ENCODE measurements at regions not wholly inside any gene's neighbourhood (a gene's known extent, or its start where the extent isn't known, plus 50 kb on each side); places are given as distances from the start of the nearest gene placed in this dataset.

GRCh38 chr21:35428489-35428888, 379.4 kb upstream of the RUNX1 start:
- no peak overlapping the region for H3K27ac ChIP-seq (ENCODE audit: insufficient read depth, low read depth, low read length)
- FAIRE-seq (no peak), DNase-seq (ENCODE audit: low read depth, low spot score) (no peak)
- H2AFZ ChIP-seq (ENCODE audit: low read depth, low read length): no peak overlapping the region
- no peaks in the 10 kb centered on the region for H3K79me2 ChIP-seq (ENCODE audit: control insufficient read depth, insufficient read depth, low read length)
- ChIA-PET CTCF (interaction anchor here (2.5 kb wide), 1 partner anchor 8 kb away, joined by 15 read pairs; no protein-coding TSS in a partner anchor), POLR2A (no interaction called here)
- H3K9ac ChIP-seq (replicated peaks; ENCODE audit: extremely low read depth, insufficient read depth, low read length): no peak overlapping the region
- no peaks in the 10 kb centered on the region for H3K9me1 ChIP-seq (replicated peaks; ENCODE audit: control insufficient read depth, extremely low read depth, insufficient read depth, low read length)
- peaks cover 11 to 33% of the 10 kb centered on the region in 2 experiments for H3K27me3 ChIP-seq (ENCODE audit: control insufficient read depth in 2 of 2, insufficient read depth in 2 of 2, low read length in 2 of 2)
- TF ChIP-seq POLR2AphosphoS5 (IDR thresholded peaks at IDR 0.05; ENCODE audit: insufficient read depth, low read depth, low read length): no peak
- no peak for TF ChIP-seq FOS (IDR thresholded peaks at IDR 0.05; ENCODE audit: borderline replicate concordance, insufficient read depth, low read length)
- BruUV-seq (replicated peaks): no TSS peak
- H4K20me1 ChIP-seq (replicated peaks; ENCODE audit: control insufficient read depth, extremely low read depth, insufficient read depth, low read length): no peaks in the 10 kb centered on the region
- dilution Hi-C loops (cut with MboI; ENCODE audit: extremely low pct_ligation_motif_present, low sequenced_read_pairs) (no loop called here), intact Hi-C loops (cut with micrococcal nuclease) (no loop called here)
- no peaks in the 10 kb centered on the region for H3K9me3 ChIP-seq (replicated peaks; ENCODE audit: control insufficient read depth, insufficient read depth, low read length)
- H3K4me3 ChIP-seq (replicated peaks in 1 of 3; ENCODE audit: insufficient read depth in 1 of 3, low read depth in 1 of 3, low read length in 3 of 3): no peak overlapping the region
- H3K36me3 ChIP-seq (ENCODE audit: control insufficient read depth in 2 of 2, extremely low read depth in 1 of 2, insufficient read depth in 2 of 2, low read length in 2 of 2): no peaks in the 10 kb centered on the region
- H3K4me1 ChIP-seq (ENCODE audit: control insufficient read depth, extremely low read depth, insufficient read depth, low read length): no peaks in the 10 kb centered on the region
- no peak overlapping the region for H3K4me2 ChIP-seq (ENCODE audit: insufficient read depth, low read length)

- dilution Hi-C loops (cut with MboI; ENCODE audit: extremely low pct_ligation_motif_present, low sequenced_read_pairs) (no loop called here), intact Hi-C loops (cut with micrococcal nuclease) (no loop called here)
- H2AFZ ChIP-seq (ENCODE audit: low read depth, low read length): no peak overlapping the region
- FAIRE-seq: no peak
- BruUV-seq (replicated peaks): no TSS peak
- no peak overlapping the region for H3K4me2 ChIP-seq (ENCODE audit: insufficient read depth, low read length)
- no peak for DNase-seq (ENCODE audit: low read depth, low spot score)
- no peaks in the 10 kb centered on the region for H3K9me3 ChIP-seq (replicated peaks; ENCODE audit: control insufficient read depth, insufficient read depth, low read length)
- H3K4me1 ChIP-seq (ENCODE audit: control insufficient read depth, extremely low read depth, insufficient read depth, low read length): no peaks in the 10 kb centered on the region
- ChIA-PET POLR2A (no interaction called here), CTCF (interaction anchor here (1.8 to 2.5 kb wide), 2 partner anchors 9 to 11 kb away, joined by 6 to 15 read pairs; no protein-coding TSS in a partner anchor)
- no peak overlapping the region for H3K4me3 ChIP-seq (replicated peaks in 1 of 3; ENCODE audit: insufficient read depth in 1 of 3, low read depth in 1 of 3, low read length in 3 of 3)
- no peaks in the 10 kb centered on the region for H3K9me1 ChIP-seq (replicated peaks; ENCODE audit: control insufficient read depth, extremely low read depth, insufficient read depth, low read length)
- H3K27me3 ChIP-seq (ENCODE audit: control insufficient read depth in 2 of 2, insufficient read depth in 2 of 2, low read length in 2 of 2): peaks cover 11 to 33% of the 10 kb centered on the region in 2 experiments
- H3K27ac ChIP-seq (ENCODE audit: insufficient read depth, low read depth, low read length): no peak overlapping the region
- no peaks in the 10 kb centered on the region for H3K36me3 ChIP-seq (ENCODE audit: control insufficient read depth in 2 of 2, extremely low read depth in 1 of 2, insufficient read depth in 2 of 2, low read length in 2 of 2)
- H4K20me1 ChIP-seq (replicated peaks; ENCODE audit: control insufficient read depth, extremely low read depth, insufficient read depth, low read length): no peaks in the 10 kb centered on the region
- no peaks in the 10 kb centered on the region for H3K79me2 ChIP-seq (ENCODE audit: control insufficient read depth, insufficient read depth, low read length)
- no peak for TF ChIP-seq EZH2 (IDR thresholded peaks at IDR 0.05; ENCODE audit: borderline replicate concordance, low read depth, low read length, severe bottlenecking)
- TF ChIP-seq GATA2 (IDR thresholded peaks at IDR 0.05; ENCODE audit: insufficient read depth, insufficient read length, low read depth, low read length): no peak
- no peak for TF ChIP-seq POLR2AphosphoS5 (IDR thresholded peaks at IDR 0.05; ENCODE audit: insufficient read depth, low read depth, low read length)
- TF ChIP-seq JUN (IDR thresholded peaks at IDR 0.05; ENCODE audit: borderline replicate concordance, insufficient read depth, insufficient read length, low read depth): no peak
- TF ChIP-seq CTCF (IDR thresholded peaks at IDR 0.05; ENCODE audit: extremely low read depth in 1 of 2, insufficient read depth in 1 of 2, low read depth in 1 of 2, low read length in 2 of 2): no peak
- no peak for TF ChIP-seq MAX (IDR thresholded peaks at IDR 0.05; ENCODE audit: insufficient read depth, insufficient read length)
- TF ChIP-seq POLR2A (IDR thresholded peaks at IDR 0.05; ENCODE audit: low read depth, low read length): no peak
- TF ChIP-seq FOS (IDR thresholded peaks at IDR 0.05; ENCODE audit: borderline replicate concordance, insufficient read depth, low read length): no peak
- TF ChIP-seq MYC (IDR thresholded peaks at IDR 0.05; ENCODE audit: low read depth, low read length): no peak
- H3K9ac ChIP-seq (replicated peaks; ENCODE audit: extremely low read depth, insufficient read depth, low read length): no peak overlapping the region
Observed at GRCh38 chr21:35428001-35428320, 378.9 kb upstream of the RUNX1 start.

Data from endothelial cell of umbilical vein (primary cell).